Activated naive CD8-positive, alpha-beta T cell (primary cell): ENCODE measurements at regions not wholly inside any gene's neighbourhood (a gene's known extent, or its start where the extent isn't known, plus 50 kb on each side); places are given as distances from the start of the nearest gene placed in this dataset.
"Not testable (repeated sequence)": the region's sequence is repeated elsewhere in the genome, so short reads cannot be mapped to it uniquely, and the experiment has no call there.

Experiments used
- H3K27ac Mint-ChIP-seq: one replicate; pipeline ENCODE4 v1.8.0; 2021; ENCODE audit warnings: mixed read lengths
- H3K27me3 Mint-ChIP-seq: one replicate; pipeline ENCODE4 v1.8.0; 2021; ENCODE audit warnings: mixed read lengths
- H3K36me3 Mint-ChIP-seq: one replicate; pipeline ENCODE4 v1.8.0; 2021; ENCODE audit warnings: mixed read lengths
- H3K4me1 Mint-ChIP-seq: one replicate; pipeline ENCODE4 v1.8.0; 2021; ENCODE audit warnings: low read depth, mixed read lengths
- H3K4me3 Mint-ChIP-seq: one replicate; pipeline ENCODE4 v1.8.0; 2021; ENCODE audit warnings: mild to moderate bottlenecking, mixed read lengths
- H3K9me3 Mint-ChIP-seq: one replicate; pipeline ENCODE4 v1.8.0; 2021; ENCODE audit warnings: low read depth, mixed read lengths

DNA sequence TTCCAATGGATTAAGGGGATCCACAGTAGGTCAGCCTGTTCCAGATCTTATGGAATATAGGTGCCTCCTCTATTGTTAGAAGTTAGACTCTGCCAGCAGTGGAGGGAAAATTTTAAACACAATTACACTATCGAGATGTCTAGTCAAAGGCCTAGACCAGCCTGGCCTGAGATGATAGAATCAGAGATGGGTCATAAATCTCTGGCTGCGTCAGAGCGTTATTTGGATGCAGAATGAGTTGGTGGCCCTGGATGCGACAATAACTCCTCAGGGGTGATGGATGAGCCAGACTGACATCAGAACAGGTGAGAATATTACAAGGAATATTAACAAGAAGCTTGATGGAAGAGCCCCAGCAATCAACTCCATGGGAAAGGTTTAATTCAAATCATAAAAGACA is 149.3 kb upstream of the TCF4 start:
- no peaks in the 10 kb centered on the region for H3K9me3 Mint-ChIP-seq
- H3K4me1 Mint-ChIP-seq, result no peaks in the 10 kb centered on the region

DNA sequence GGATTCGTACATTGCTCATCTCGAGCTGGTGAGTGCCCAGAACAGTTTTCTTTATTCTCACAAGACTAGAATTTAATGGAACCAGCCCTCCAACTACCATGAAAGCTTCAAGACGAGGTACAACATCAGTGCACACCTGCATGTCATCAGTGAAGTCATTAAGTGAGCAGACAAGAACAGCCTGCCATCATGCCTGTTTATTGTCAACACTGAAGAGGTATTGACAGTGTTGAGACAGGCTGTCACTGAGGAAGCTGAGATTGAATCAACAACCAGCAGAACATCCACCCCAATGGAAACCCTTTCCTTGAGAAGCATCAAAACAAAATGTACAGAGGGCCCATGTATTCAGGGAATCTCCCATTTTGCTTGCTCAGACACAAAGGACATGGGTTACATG is 148.0 kb upstream of the TCF4 start:
- no peak overlapping the region for H3K4me3 Mint-ChIP-seq
- H3K4me1 Mint-ChIP-seq, result no peaks in the 10 kb centered on the region
- H3K27ac Mint-ChIP-seq, result no peak overlapping the region
- no peaks in the 10 kb centered on the region for H3K9me3 Mint-ChIP-seq
- H3K36me3 Mint-ChIP-seq, result no peaks in the 10 kb centered on the region
- H3K27me3 Mint-ChIP-seq, result no peaks in the 10 kb centered on the region

More for the DNA sequence above, 149.3 kb upstream of the TCF4 start:
- H3K27ac Mint-ChIP-seq, result no peak overlapping the region
- H3K4me3 Mint-ChIP-seq, result no peak overlapping the region
- H3K27me3 Mint-ChIP-seq, result no peaks in the 10 kb centered on the region
- no peaks in the 10 kb centered on the region for H3K36me3 Mint-ChIP-seq

DNA sequence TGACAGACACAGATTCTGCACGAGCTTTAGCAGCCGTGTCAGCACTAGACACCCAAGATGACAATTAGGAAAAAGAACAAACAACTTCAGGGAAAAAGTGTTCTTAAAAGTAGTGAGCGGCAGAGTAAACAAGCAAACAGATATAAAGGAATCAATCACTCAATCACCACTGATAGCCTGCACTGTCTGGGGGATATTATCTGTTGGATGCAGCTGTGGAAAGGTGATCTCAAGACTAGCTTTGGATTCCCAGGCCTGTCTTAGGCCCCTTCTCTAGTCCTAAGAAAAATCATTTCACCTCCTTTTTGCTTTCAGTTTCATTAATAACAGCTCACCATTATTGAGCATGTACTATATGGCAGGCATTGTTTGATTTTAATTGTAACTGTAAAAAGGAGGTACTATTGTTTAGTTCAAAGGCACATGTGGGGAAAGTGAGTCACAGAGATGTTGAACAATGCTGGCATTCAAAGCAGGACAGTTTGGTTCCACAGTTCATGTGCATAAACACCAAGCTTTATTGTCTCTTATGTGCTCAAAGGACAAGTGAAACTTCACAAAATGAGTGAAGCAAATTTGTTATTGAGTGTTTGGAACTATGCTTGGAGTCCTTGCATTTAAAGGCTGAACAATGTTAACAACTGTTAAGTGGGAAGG is 147.3 kb upstream of the TCF4 start:
- no peak overlapping the region for H3K4me3 Mint-ChIP-seq
- no peaks in the 10 kb centered on the region for H3K4me1 Mint-ChIP-seq
- no peaks in the 10 kb centered on the region for H3K36me3 Mint-ChIP-seq
- no peak overlapping the region for H3K27ac Mint-ChIP-seq
- no peaks in the 10 kb centered on the region for H3K27me3 Mint-ChIP-seq
- H3K9me3 Mint-ChIP-seq, result no peaks in the 10 kb centered on the region

DNA sequence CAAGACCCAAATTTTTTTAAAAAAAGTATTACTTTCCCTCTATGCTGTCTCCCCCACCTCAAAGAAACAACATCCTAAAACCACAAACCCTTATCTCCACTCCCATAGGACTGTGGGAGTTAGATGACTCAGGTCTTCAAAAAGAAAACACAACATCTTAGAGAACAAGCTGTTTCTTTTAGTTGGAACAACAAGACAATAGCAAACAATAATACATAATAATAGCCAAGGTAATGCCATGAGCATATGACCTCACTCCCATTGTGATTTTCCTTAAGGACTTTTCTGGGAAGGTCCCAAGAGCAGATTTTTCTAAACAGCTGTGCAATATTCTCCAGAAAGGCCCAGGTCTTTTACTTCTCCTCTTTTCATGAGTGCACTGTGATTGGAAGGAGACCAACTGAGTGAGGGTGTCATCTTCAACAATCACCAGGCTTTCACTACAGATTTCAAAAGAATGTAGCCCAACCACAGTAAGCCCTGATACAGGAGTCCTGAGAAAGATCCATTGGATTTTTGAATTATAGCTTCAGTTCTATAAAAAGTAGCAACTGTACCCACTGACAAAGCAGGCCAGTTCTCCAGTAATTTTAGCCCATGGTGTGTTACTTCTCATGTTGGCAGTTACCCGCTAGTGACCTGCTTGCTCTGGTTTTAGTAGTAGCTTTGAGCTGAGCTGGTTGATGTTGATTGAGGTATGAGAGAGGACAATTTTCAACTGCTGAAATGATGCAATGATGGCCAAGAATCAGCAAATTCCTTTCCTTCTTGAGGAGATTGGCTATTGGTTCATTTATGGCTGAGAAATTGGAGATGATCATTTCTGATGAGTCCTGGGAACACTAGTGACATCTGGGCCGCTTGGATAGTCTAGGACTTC is 144.5 kb upstream of the TCF4 start:
- Mint-ChIP-seq H3K9me3 (peaks cover 4% of the 10 kb centered on the region), H3K4me3 (no peak overlapping the region), H3K36me3 (no peaks in the 10 kb centered on the region), H3K27ac (no peak overlapping the region), H3K27me3 (no peaks in the 10 kb centered on the region), H3K4me1 (no peaks in the 10 kb centered on the region)

DNA sequence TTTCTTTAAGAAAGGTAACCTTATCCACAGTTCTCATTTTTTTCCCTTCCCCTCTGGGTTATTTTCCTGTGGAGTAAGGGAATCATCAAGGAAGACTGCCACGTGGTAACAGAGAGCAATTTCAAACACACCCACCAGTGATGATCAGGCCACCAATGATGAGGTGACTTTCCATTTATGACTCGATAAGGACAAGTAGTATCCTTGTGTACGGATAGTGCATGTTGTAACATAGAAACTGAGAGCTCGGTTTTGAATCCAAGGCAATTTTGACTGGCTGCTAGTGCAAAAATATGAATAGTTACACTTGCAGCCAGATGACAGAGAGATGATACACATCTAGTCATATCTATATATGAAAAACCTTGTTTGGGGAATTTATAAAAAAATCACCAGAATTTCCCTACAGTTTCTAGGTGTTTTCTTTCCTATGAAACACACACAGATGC is 143.6 kb upstream of the TCF4 start:
- Mint-ChIP-seq H3K36me3 (no peaks in the 10 kb centered on the region), H3K9me3 (peaks cover 4% of the 10 kb centered on the region), H3K27me3 (no peaks in the 10 kb centered on the region), H3K4me3 (no peak overlapping the region), H3K27ac (no peak overlapping the region), H3K4me1 (no peaks in the 10 kb centered on the region)

DNA sequence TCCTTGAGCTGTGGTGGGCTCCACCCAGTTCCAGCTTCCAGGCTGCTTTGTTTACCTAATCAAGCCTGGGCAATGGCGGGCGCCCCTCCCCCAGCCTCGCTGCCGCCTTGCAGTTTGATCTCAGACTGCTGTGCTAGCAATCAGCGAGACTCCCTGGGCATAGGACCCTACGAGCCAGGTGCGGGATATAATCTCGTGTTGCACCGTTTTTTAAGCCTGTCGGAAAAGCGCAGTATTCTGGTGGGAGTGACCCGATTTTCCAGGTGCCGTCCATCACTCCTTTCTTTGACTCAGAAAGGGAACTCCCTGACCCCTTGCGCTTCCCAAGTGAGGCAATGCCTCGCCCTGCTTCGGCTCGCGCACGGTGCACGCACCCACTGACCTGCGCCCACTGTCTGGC is 133.0 kb upstream of the TCF4 start:
- not testable (repeated sequence) for H3K27ac Mint-ChIP-seq, H3K4me1 Mint-ChIP-seq, H3K36me3 Mint-ChIP-seq, H3K27me3 Mint-ChIP-seq, H3K4me3 Mint-ChIP-seq, H3K9me3 Mint-ChIP-seq

DNA sequence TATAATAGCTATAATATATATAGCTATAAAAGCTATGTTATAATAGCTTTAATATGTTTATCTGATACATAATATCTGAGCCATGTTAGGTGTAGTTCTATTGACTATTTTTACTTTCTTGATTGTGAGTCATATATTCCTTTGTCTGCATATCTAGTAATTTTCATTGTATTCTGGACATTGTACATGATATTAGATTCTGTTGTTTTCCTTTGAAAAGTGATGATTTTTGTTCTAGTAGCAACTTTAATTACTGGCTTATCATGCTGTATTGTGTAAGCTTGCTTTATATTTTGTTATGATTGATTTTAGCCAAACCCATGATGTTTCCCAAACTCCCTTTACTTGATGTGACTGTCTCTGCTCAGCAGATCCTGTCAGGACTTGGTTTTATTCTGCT is 125.7 kb upstream of the TCF4 start:
- peaks cover 25% of the 10 kb centered on the region for H3K9me3 Mint-ChIP-seq
- H3K36me3 Mint-ChIP-seq, result no peaks in the 10 kb centered on the region
- H3K27me3 Mint-ChIP-seq, result no peaks in the 10 kb centered on the region
- no peak overlapping the region for H3K4me3 Mint-ChIP-seq
- H3K27ac Mint-ChIP-seq, result no peak overlapping the region
- no peaks in the 10 kb centered on the region for H3K4me1 Mint-ChIP-seq

DNA sequence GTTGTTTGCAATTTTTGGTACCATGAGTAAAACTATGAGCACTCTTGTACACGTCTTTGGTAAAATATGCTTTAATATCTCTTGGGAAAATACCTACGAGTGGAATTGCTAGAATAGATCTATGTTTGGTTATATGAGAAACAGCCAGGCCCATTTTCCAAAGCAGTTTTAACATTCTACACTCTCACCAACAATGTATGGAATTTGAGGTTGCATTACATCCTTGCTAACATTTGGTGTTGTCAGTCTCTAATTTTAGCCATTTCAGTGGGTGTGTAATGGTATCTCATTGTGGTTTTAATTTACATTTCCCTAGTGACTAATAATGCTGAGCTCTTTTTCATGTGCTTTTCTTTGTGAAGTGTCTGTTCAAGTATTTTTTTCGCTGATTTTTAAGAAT is 118.9 kb upstream of the TCF4 start:
- Mint-ChIP-seq H3K36me3 (no peaks in the 10 kb centered on the region), H3K27ac (no peak overlapping the region), H3K4me3 (no peak overlapping the region), H3K9me3 (peaks cover 7% of the 10 kb centered on the region), H3K4me1 (no peaks in the 10 kb centered on the region), H3K27me3 (no peaks in the 10 kb centered on the region)

DNA sequence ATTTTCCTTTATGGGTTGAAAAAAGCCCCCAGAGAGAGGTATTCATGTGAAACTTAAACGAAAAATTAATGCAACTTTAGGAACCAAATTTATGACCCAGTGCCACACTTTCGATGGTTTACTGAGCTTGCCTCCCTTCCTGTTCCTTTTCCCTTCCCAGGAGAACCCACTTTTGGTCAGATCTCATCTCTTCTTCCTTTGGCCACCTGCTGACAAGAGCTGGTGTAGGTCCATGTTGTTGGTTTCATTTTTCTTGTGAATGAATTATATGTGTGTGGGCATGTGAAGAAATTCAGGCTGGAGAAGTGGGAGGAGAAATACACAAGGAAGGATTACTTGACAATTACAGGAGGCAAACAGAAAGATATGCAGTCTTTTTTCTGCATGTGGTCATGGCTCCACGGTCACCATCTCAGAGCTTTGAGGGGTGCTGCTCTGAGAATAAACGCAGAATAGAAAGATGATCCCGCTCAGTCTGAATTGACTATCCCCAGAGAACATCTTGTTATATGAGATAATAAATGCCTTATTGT is 111.3 kb upstream of the TCF4 start:
- no peaks in the 10 kb centered on the region for H3K4me1 Mint-ChIP-seq
- H3K36me3 Mint-ChIP-seq, result no peaks in the 10 kb centered on the region
- H3K27ac Mint-ChIP-seq, result no peak overlapping the region
- H3K27me3 Mint-ChIP-seq, result no peaks in the 10 kb centered on the region
- no peak overlapping the region for H3K4me3 Mint-ChIP-seq
- H3K9me3 Mint-ChIP-seq, result peaks cover 11% of the 10 kb centered on the region

DNA sequence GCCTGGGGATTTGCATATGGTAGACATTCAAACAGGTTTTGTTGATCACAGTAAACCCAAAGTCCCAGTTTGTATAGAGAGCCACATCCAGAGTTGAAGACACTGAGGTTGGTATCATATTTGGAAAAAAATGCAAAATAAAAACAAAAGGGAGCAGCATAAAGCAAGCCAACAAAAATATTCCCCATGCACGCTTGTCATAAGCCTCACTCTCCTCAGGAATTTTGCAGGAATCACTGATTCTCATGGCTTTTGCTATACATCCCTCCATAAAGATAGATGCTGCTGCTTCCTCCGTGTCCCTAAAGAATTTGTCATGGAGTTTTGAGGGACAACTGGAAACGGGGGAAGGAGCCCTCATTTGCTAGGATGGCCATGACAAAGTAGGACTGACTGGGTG is 108.8 kb upstream of the TCF4 start:
- peaks cover 8% of the 10 kb centered on the region for H3K9me3 Mint-ChIP-seq
- H3K4me1 Mint-ChIP-seq, result no peaks in the 10 kb centered on the region
- H3K27ac Mint-ChIP-seq, result no peak overlapping the region
- H3K27me3 Mint-ChIP-seq, result no peaks in the 10 kb centered on the region
- H3K36me3 Mint-ChIP-seq, result no peaks in the 10 kb centered on the region
- H3K4me3 Mint-ChIP-seq, result no peak overlapping the region

DNA sequence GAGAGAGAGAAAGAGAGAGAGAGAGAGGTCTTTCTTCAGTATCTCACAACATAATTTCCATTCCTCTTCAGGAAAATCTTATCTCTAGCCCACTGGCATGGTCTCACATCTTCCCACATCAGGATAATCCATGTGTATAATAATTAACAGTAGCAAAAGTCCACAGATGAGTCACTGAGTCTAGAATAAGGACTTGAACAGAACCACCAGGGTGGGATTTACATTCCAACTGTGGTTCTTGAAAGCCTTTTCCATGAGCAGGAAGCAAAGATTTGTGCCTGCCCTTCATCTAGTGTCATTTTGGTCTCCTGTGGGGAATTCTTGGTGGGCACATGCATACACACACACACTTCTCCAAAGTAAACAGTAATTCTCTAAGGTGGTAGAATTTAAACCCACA is 107.1 kb upstream of the TCF4 start:
- H3K36me3 Mint-ChIP-seq, result no peaks in the 10 kb centered on the region

DNA sequence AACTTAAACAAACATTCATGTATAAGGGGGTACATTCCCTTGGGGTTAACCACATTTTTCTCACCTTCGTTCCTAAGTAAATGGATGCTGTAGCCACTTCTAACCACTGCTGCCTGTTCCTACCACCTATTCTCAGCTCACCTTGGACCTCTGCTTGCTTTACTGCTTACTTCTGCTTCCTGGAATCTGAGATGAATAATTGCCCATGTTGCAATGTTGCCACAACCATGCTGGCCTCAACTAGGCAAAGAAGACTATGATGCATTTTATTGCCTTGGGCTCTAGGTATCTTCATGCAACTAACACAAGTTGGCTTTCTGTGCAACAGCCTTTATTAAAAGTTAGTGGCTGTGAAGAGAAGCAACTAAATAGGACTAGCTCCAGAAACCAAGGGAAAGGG is 106.3 kb upstream of the TCF4 start:
- Mint-ChIP-seq H3K4me3 (no peak overlapping the region), H3K4me1 (no peaks in the 10 kb centered on the region), H3K27ac (no peak overlapping the region), H3K9me3 (peaks cover 8% of the 10 kb centered on the region), H3K36me3 (no peaks in the 10 kb centered on the region), H3K27me3 (no peaks in the 10 kb centered on the region)

More for the DNA sequence above, 107.1 kb upstream of the TCF4 start:
- Mint-ChIP-seq H3K27me3 (no peaks in the 10 kb centered on the region), H3K9me3 (peaks cover 8% of the 10 kb centered on the region), H3K27ac (no peak overlapping the region), H3K4me3 (no peak overlapping the region), H3K4me1 (no peaks in the 10 kb centered on the region)

DNA sequence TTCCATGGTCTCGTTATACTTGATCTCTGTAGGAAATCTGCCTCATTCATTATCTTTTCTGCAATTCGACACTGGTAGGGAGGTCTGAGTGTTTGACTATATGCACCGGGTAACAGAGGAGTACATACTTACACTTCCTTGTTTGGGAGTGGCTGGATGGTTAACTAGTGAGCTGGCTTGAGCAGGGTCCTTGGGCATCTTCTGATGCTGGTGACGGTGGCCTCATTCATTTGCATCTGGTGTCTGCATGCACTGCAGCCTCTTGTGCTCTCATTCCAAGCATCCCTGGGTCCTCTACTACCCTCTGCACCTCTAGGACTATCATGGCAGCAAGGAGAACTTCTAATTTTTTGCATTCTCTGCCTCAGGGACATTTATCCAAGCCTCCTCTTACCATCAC is 100.0 kb upstream of the TCF4 start:
- Mint-ChIP-seq H3K27me3 (no peaks in the 10 kb centered on the region), H3K36me3 (no peaks in the 10 kb centered on the region), H3K9me3 (no peaks in the 10 kb centered on the region), H3K4me3 (no peak overlapping the region), H3K4me1 (no peaks in the 10 kb centered on the region), H3K27ac (no peak overlapping the region)

DNA sequence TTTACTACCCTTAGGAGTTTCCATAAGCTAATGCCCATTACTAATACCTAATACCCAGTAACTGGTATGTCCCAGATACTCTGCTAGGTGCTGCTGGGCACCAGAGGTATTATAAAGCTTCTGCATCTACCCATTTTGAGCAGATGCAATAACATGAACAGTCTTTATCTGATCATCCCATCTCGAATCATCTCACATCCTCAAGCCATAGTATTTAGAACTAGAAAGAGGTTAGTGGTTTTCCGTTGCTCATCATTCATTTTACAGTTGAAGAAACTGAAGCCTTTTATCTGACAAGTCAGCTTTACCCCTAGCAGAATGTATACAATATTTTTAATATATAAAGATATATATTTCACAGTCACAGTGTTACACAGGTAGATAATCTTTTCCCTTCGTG is 99.1 kb upstream of the TCF4 start:
- Mint-ChIP-seq H3K27ac (no peak overlapping the region), H3K27me3 (no peaks in the 10 kb centered on the region), H3K36me3 (no peaks in the 10 kb centered on the region), H3K4me3 (no peak overlapping the region), H3K4me1 (no peaks in the 10 kb centered on the region), H3K9me3 (no peaks in the 10 kb centered on the region)

DNA sequence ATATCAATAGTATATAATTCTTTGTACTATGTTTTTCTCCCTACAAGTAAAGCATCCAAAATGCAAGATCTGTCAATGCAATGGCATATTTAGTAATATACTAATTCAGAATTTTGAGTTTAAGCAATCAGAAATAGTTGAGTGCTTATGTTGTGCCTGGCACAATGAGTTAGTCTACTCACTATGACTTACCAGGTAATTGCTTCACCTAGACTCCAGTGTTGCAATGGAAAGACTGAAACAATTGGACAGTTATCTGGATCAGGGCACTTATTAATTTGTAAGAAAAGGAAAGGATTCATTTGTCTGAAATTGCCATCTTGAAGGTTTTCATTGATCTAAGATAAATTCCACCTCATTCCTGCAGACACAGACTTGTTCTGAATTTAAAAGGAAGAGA is 97.6 kb upstream of the TCF4 start:
- Mint-ChIP-seq H3K36me3 (no peaks in the 10 kb centered on the region), H3K9me3 (peaks cover 3% of the 10 kb centered on the region), H3K4me1 (no peaks in the 10 kb centered on the region), H3K27me3 (no peaks in the 10 kb centered on the region), H3K27ac (no peak overlapping the region), H3K4me3 (no peak overlapping the region)
